ENCODE measurements at regions not wholly inside any gene's neighbourhood (a gene's known extent, or its start where the extent isn't known, plus 50 kb on each side); places are given as distances from the start of the nearest gene placed in this dataset.

GRCh38 chr3:164377466-164377865 lies 700.8 kb downstream of the SI start:
- TF ChIP-seq CTCF (IDR thresholded peaks at IDR 0.05) (no peak), POLR2A (IDR thresholded peaks at IDR 0.05) (no peak)

Data from heart left ventricle (tissue), 13 donors.